ENCODE measurements at regions not wholly inside any gene's neighbourhood (a gene's known extent, or its start where the extent isn't known, plus 50 kb on each side); places are given as distances from the start of the nearest gene placed in this dataset.
"Not testable (repeated sequence)": the region's sequence is repeated elsewhere in the genome, so short reads cannot be mapped to it uniquely, and the experiment has no call there.

GRCh38 chr16:65744401-65744800, 622.1 kb upstream of the CDH5 start:
- H3K4me1 ChIP-seq (ENCODE audit: control insufficient read depth in 2 of 2, insufficient read depth in 2 of 2, low read length in 2 of 2) = no peaks in the 10 kb centered on the region
- no peaks in the 10 kb centered on the region for H3K27me3 ChIP-seq (ENCODE audit: control insufficient read depth in 2 of 2, insufficient read depth in 2 of 2, low read length in 2 of 2)
- CTCF ChIA-PET = interaction anchor here (0.7 kb wide), 1 partner anchor 131 kb away, joined by 3 read pairs; no protein-coding TSS in a partner anchor
- H3K27ac Mint-ChIP-seq = no peak overlapping the region
- no peak overlapping the region for H3K27ac ChIP-seq (ENCODE audit: low read depth, low read length)
- no peak overlapping the region for H3K4me3 Mint-ChIP-seq
- intact Hi-C loops (cut with micrococcal nuclease) = no loop called here
- ATAC-seq = no peak
- H3K9me3 ChIP-seq (ENCODE audit: control insufficient read depth in 2 of 3, low read length in 3 of 3) = no peaks in the 10 kb centered on the region
- H3K4me1 Mint-ChIP-seq = no peaks in the 10 kb centered on the region
- H3K36me3 ChIP-seq (ENCODE audit: control insufficient read depth in 2 of 3, insufficient read depth in 3 of 3, low read length in 3 of 3) = no peaks in the 10 kb centered on the region
- H3K9me3 Mint-ChIP-seq = peaks cover 0 to 5% (median 0%) of the 10 kb centered on the region in 11 donors
- H3K36me3 Mint-ChIP-seq = no peaks in the 10 kb centered on the region
- no peak for DNase-seq
- H3K27me3 Mint-ChIP-seq = peaks cover 0 to 1% (median 0%) of the 10 kb centered on the region in 5 donors
- POLR2A ChIA-PET = no interaction called here
- H3K4me3 ChIP-seq (ENCODE audit: low read length) = no peak overlapping the region

GRCh38 chr16:65743558-65743957, 621.7 kb upstream of the CDH11 start:
- Mint-ChIP-seq H3K9me3 (peaks cover 0 to 7% (median 0%) of the 10 kb centered on the region in 11 donors), H3K36me3 (peaks cover 0 to under 1% (median 0%) of the 10 kb centered on the region in 5 donors), H3K27ac (no peak overlapping the region), H3K4me3 (no peak overlapping the region), H3K27me3 (no peaks in the 10 kb centered on the region), H3K4me1 (no peaks in the 10 kb centered on the region)
- H3K9me3 ChIP-seq (ENCODE audit: control insufficient read depth in 2 of 3, low read length in 3 of 3) = no peaks in the 10 kb centered on the region
- no peaks in the 10 kb centered on the region for H3K36me3 ChIP-seq (ENCODE audit: control insufficient read depth in 2 of 3, insufficient read depth in 3 of 3, low read length in 3 of 3)
- no peaks in the 10 kb centered on the region for H3K4me1 ChIP-seq (ENCODE audit: control insufficient read depth in 2 of 2, insufficient read depth in 2 of 2, low read length in 2 of 2)
- intact Hi-C loops (cut with micrococcal nuclease) = no loop called here
- no peak overlapping the region for H3K27ac ChIP-seq (ENCODE audit: low read depth, low read length)
- no peak overlapping the region for H3K4me3 ChIP-seq (ENCODE audit: low read length)
- ATAC-seq (no peak), DNase-seq (no peak)
- H3K27me3 ChIP-seq (ENCODE audit: control insufficient read depth in 2 of 2, insufficient read depth in 2 of 2, low read length in 2 of 2) = no peaks in the 10 kb centered on the region
- CTCF ChIA-PET = no interaction called here
- POLR2A ChIA-PET = no interaction called here

- DNase-seq (no peak), ATAC-seq (no peak)
- Mint-ChIP-seq H3K27ac (no peak overlapping the region), H3K36me3 (peaks cover 0 to 5% (median 0%) of the 10 kb centered on the region in 5 donors), H3K4me3 (no peak overlapping the region), H3K4me1 (no peaks in the 10 kb centered on the region), H3K27me3 (peaks cover 0 to 11% (median 0%) of the 10 kb centered on the region in 5 donors), H3K9me3 (peaks cover 0 to 12% (median 0%) of the 10 kb centered on the region in 11 donors)
- Histone ChIP-seq H3K9me3 (ENCODE audit: control insufficient read depth in 2 of 3, low read length in 3 of 3) (no peaks in the 10 kb centered on the region), H3K27me3 (ENCODE audit: control insufficient read depth in 2 of 2, insufficient read depth in 2 of 2, low read length in 2 of 2) (no peaks in the 10 kb centered on the region), H3K4me3 (ENCODE audit: low read length) (no peak overlapping the region), H3K27ac (ENCODE audit: low read depth, low read length) (no peak overlapping the region), H3K4me1 (ENCODE audit: control insufficient read depth in 2 of 2, insufficient read depth in 2 of 2, low read length in 2 of 2) (no peaks in the 10 kb centered on the region), H3K36me3 (ENCODE audit: control insufficient read depth in 2 of 3, insufficient read depth in 3 of 3, low read length in 3 of 3) (no peaks in the 10 kb centered on the region)
- ChIA-PET CTCF (no interaction called here), POLR2A (no interaction called here)
- intact Hi-C loops (cut with micrococcal nuclease) = no loop called here
These were observed 618.8 kb upstream of the CDH11 start for GRCh38 chr16:65740711-65741110.

- H3K9me3 ChIP-seq (ENCODE audit: control insufficient read depth in 2 of 3, low read length in 3 of 3) = no peaks in the 10 kb centered on the region
- intact Hi-C loops (cut with micrococcal nuclease) = no loop called here
- DNase-seq = no peak
- Mint-ChIP-seq H3K27ac (no peak overlapping the region), H3K9me3 (peaks cover 0 to 12% (median 0%) of the 10 kb centered on the region in 11 donors), H3K27me3 (peaks cover 0 to 11% (median 0%) of the 10 kb centered on the region in 5 donors), H3K4me1 (no peaks in the 10 kb centered on the region), H3K4me3 (no peak overlapping the region), H3K36me3 (peaks cover 0 to 5% (median 0%) of the 10 kb centered on the region in 5 donors)
- ChIA-PET POLR2A (no interaction called here), CTCF (no interaction called here)
- H3K36me3 ChIP-seq (ENCODE audit: control insufficient read depth in 2 of 3, insufficient read depth in 3 of 3, low read length in 3 of 3) = no peaks in the 10 kb centered on the region
- H3K27me3 ChIP-seq (ENCODE audit: control insufficient read depth in 2 of 2, insufficient read depth in 2 of 2, low read length in 2 of 2) = no peaks in the 10 kb centered on the region
- no peaks in the 10 kb centered on the region for H3K4me1 ChIP-seq (ENCODE audit: control insufficient read depth in 2 of 2, insufficient read depth in 2 of 2, low read length in 2 of 2)
- no peak overlapping the region for H3K27ac ChIP-seq (ENCODE audit: low read depth, low read length)
- H3K4me3 ChIP-seq (ENCODE audit: low read length) = no peak overlapping the region
- peak; percentile 75 for ATAC-seq
These were observed 617.7 kb upstream of the CDH11 start for GRCh38 chr16:65739518-65739917.

GRCh38 chr16:65737831-65738230, 616.0 kb upstream of the CDH11 start:
- H3K27ac Mint-ChIP-seq = no peak overlapping the region
- H3K4me1 Mint-ChIP-seq = no peaks in the 10 kb centered on the region
- no peaks in the 10 kb centered on the region for H3K27me3 ChIP-seq (ENCODE audit: control insufficient read depth in 2 of 2, insufficient read depth in 2 of 2, low read length in 2 of 2)
- H3K36me3 ChIP-seq (ENCODE audit: control insufficient read depth in 2 of 3, insufficient read depth in 3 of 3, low read length in 3 of 3) = no peaks in the 10 kb centered on the region
- ChIA-PET POLR2A (no interaction called here), CTCF (no interaction called here)
- no peak overlapping the region for H3K4me3 Mint-ChIP-seq
- peaks cover 0 to 12% (median 0%) of the 10 kb centered on the region in 11 donors for H3K9me3 Mint-ChIP-seq
- no peak overlapping the region for H3K27ac ChIP-seq (ENCODE audit: low read depth, low read length)
- DNase-seq (no peak), ATAC-seq (no peak)
- intact Hi-C loops (cut with micrococcal nuclease) = no loop called here
- peaks cover 0 to 5% (median 0%) of the 10 kb centered on the region in 5 donors for H3K36me3 Mint-ChIP-seq
- peaks cover 0 to 11% (median 0%) of the 10 kb centered on the region in 5 donors for H3K27me3 Mint-ChIP-seq
- H3K4me3 ChIP-seq (ENCODE audit: low read length) = no peak overlapping the region
- no peaks in the 10 kb centered on the region for H3K9me3 ChIP-seq (ENCODE audit: control insufficient read depth in 2 of 3, low read length in 3 of 3)
- no peaks in the 10 kb centered on the region for H3K4me1 ChIP-seq (ENCODE audit: control insufficient read depth in 2 of 2, insufficient read depth in 2 of 2, low read length in 2 of 2)

GRCh38 chr16:65735615-65736014, 613.8 kb upstream of the CDH11 start:
- H3K27ac Mint-ChIP-seq; H3K27me3 ChIP-seq (ENCODE audit: control insufficient read depth in 2 of 2, insufficient read depth in 2 of 2, low read length in 2 of 2); H3K36me3 ChIP-seq (ENCODE audit: control insufficient read depth in 2 of 3, insufficient read depth in 3 of 3, low read length in 3 of 3); intact Hi-C loops (cut with micrococcal nuclease); H3K27ac ChIP-seq (ENCODE audit: low read depth, low read length); H3K4me1 ChIP-seq (ENCODE audit: control insufficient read depth in 2 of 2, insufficient read depth in 2 of 2, low read length in 2 of 2); H3K36me3 Mint-ChIP-seq; CTCF ChIA-PET; H3K4me1 Mint-ChIP-seq; H3K4me3 ChIP-seq (ENCODE audit: low read length); H3K4me3 Mint-ChIP-seq; ATAC-seq; H3K9me3 ChIP-seq (ENCODE audit: control insufficient read depth in 2 of 3, low read length in 3 of 3); DNase-seq; POLR2A ChIA-PET: not testable (repeated sequence)
- H3K9me3 Mint-ChIP-seq = peaks cover 0 to 23% (median 1%) of the 10 kb centered on the region in 11 donors
- H3K27me3 Mint-ChIP-seq = peaks cover 0 to 11% (median 0%) of the 10 kb centered on the region in 5 donors

- no peaks in the 10 kb centered on the region for H3K4me1 Mint-ChIP-seq
- CTCF ChIA-PET = no interaction called here
- H3K9me3 Mint-ChIP-seq = peaks cover 0 to 23% (median 4%) of the 10 kb centered on the region in 11 donors
- Histone ChIP-seq H3K9me3 (ENCODE audit: control insufficient read depth in 2 of 3, low read length in 3 of 3) (no peaks in the 10 kb centered on the region), H3K27ac (ENCODE audit: low read depth, low read length) (no peak overlapping the region), H3K36me3 (ENCODE audit: control insufficient read depth in 2 of 3, insufficient read depth in 3 of 3, low read length in 3 of 3) (no peaks in the 10 kb centered on the region), H3K4me3 (ENCODE audit: low read length) (no peak overlapping the region), H3K4me1 (ENCODE audit: control insufficient read depth in 2 of 2, insufficient read depth in 2 of 2, low read length in 2 of 2) (no peaks in the 10 kb centered on the region), H3K27me3 (ENCODE audit: control insufficient read depth in 2 of 2, insufficient read depth in 2 of 2, low read length in 2 of 2) (no peaks in the 10 kb centered on the region)
- no peak overlapping the region for H3K27ac Mint-ChIP-seq
- H3K4me3 Mint-ChIP-seq = no peak overlapping the region
- DNase-seq (no peak), ATAC-seq (no peak)
- intact Hi-C loops (cut with micrococcal nuclease) = no loop called here
- POLR2A ChIA-PET = no interaction called here
- peaks cover 0 to 11% (median 0%) of the 10 kb centered on the region in 5 donors for H3K27me3 Mint-ChIP-seq
- peaks cover 0 to 5% (median 0%) of the 10 kb centered on the region in 5 donors for H3K36me3 Mint-ChIP-seq
These were observed 611.9 kb upstream of the CDH11 start for GRCh38 chr16:65733721-65734120.

Data from naive thymus-derived CD4-positive, alpha-beta T cell (primary cell).